ENCODE measurements at regions not wholly inside any gene's neighbourhood (a gene's known extent, or its start where the extent isn't known, plus 50 kb on each side); places are given as distances from the start of the nearest gene placed in this dataset.

DNA sequence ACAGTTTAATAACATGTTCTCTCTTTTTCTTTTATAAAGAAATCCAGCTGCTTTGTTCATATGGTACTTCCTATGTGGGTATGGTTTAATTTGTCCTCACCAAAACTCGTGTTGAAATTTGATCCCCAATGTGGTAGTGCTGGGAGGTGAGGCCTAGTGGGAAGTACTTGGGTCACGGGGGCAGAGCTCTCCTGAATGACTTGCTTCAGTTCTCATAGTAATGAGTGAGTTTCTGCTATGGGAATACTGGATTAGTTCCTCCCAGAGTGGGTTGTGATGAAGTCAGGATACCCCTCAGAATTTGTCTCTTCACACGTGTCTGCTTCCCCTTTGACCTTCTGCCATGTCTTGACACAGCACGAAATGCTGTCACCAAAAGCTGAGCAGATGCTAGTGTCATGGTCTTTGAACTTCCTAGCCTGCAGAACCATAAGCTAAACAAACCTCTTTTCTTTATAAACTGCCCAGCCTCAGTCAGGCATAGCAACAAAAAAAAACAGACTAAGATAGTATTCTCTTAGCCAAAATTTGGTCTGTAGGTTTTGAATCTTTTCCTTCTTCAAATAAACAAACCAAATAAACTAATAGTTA, 87.8 kb upstream of the HS3ST5 start:
- H3K9me3 Mint-ChIP-seq (ENCODE audit: unreplicated experiment): peaks cover 7% of the 10 kb centered on the region
- peaks cover 3% of the 10 kb centered on the region for H3K27me3 Mint-ChIP-seq (ENCODE audit: unreplicated experiment)
- peak overlapping the region; percentile 98 for H3K27ac Mint-ChIP-seq (ENCODE audit: unreplicated experiment)
- DNase-seq: peak; percentile 19
- no peaks in the 10 kb centered on the region for H3K36me3 Mint-ChIP-seq (ENCODE audit: unreplicated experiment)
- H3K4me1 Mint-ChIP-seq (ENCODE audit: low read depth, unreplicated experiment): peaks cover 31% of the 10 kb centered on the region
- TF ChIP-seq, protein P1, sequence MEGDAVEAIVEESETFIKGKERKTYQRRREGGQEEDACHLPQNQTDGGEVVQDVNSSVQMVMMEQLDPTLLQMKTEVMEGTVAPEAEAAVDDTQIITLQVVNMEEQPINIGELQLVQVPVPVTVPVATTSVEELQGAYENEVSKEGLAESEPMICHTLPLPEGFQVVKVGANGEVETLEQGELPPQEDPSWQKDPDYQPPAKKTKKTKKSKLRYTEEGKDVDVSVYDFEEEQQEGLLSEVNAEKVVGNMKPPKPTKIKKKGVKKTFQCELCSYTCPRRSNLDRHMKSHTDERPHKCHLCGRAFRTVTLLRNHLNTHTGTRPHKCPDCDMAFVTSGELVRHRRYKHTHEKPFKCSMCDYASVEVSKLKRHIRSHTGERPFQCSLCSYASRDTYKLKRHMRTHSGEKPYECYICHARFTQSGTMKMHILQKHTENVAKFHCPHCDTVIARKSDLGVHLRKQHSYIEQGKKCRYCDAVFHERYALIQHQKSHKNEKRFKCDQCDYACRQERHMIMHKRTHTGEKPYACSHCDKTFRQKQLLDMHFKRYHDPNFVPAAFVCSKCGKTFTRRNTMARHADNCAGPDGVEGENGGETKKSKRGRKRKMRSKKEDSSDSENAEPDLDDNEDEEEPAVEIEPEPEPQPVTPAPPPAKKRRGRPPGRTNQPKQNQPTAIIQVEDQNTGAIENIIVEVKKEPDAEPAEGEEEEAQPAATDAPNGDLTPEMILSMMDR (IDR thresholded peaks at IDR 0.05; ENCODE audit: partially characterized antibody, unreplicated experiment): no peak
- peak overlapping the region; percentile 39 for H3K4me3 Mint-ChIP-seq (ENCODE audit: unreplicated experiment)

DNA sequence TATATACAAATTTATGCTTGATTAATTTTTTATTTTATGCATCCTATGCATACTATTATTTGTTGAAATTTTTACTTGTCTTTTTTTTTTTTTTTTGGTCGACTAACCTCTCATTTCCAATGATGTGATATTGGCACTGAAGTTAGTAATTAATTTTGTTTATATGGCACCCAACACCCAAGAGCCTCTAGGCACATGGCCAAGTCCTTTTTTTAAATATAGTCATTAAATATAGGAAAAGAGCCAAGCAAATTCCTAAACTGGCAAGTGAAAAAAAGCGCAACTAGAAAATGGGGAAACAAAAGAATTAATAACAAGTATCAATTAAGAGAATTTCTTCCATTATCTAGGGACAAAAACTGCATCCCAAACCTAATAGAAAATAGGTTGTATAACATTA, 85.5 kb upstream of the HS3ST5 start:
- no peak overlapping the region for H3K27ac Mint-ChIP-seq (ENCODE audit: unreplicated experiment)
- peaks cover 9% of the 10 kb centered on the region for H3K9me3 Mint-ChIP-seq (ENCODE audit: unreplicated experiment)
- H3K36me3 Mint-ChIP-seq (ENCODE audit: unreplicated experiment): no peaks in the 10 kb centered on the region
- no peak for DNase-seq
- peaks cover 3% of the 10 kb centered on the region for H3K27me3 Mint-ChIP-seq (ENCODE audit: unreplicated experiment)
- TF ChIP-seq, protein P1 (IDR thresholded peaks at IDR 0.05; ENCODE audit: partially characterized antibody, unreplicated experiment): no peak
- H3K4me1 Mint-ChIP-seq (ENCODE audit: low read depth, unreplicated experiment): peaks cover 39% of the 10 kb centered on the region
- no peak overlapping the region for H3K4me3 Mint-ChIP-seq (ENCODE audit: unreplicated experiment)

DNA sequence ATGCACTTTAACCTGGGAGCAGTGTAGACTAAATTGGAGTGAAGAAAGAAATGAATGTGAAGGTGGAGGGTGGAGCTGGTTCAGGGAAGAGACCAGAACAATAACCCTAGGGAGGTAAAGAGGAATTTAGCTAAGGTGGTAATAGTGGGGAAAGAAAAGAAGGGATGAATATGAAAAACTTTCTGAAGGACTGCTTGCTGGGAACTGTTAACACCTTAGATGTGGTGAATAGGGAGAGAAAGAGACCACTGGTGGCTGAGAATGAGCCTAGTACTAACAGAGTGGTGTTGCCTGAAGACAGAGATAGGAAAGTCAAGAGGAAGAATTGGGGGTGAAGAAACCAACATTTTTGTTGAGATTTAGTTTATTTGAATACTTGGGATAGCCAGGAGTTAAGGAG, 78.4 kb upstream of the HS3ST5 start:
- H3K9me3 Mint-ChIP-seq (ENCODE audit: unreplicated experiment): peaks cover 4% of the 10 kb centered on the region

DNA sequence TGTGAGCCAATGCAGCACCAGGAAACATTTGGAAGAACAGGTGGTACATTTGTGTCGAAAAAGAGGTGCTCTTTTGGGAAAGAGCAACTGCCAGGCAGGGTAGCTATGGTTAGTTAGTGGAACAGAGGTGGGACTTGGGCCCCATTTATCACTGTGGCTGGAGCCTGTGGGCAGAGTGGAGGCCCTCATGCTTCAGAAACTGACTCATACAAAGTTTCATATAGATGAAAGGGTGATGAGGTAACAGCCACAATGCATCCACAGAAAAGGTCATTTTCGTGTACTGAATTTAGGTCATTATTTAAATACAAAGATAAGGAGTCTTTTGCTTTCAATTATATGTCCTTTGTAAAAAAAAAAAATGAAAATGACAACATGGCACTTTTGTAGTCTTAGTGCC, 76.4 kb upstream of the HS3ST5 start:
- Mint-ChIP-seq H3K36me3 (ENCODE audit: unreplicated experiment) (no peaks in the 10 kb centered on the region), H3K4me3 (ENCODE audit: unreplicated experiment) (no peak overlapping the region), H3K27ac (ENCODE audit: unreplicated experiment) (no peak overlapping the region)

More for the DNA sequence above, 78.4 kb upstream of the HS3ST5 start:
- H3K36me3 Mint-ChIP-seq (ENCODE audit: unreplicated experiment): no peaks in the 10 kb centered on the region
- H3K27ac Mint-ChIP-seq (ENCODE audit: unreplicated experiment): no peak overlapping the region
- peaks cover 12% of the 10 kb centered on the region for H3K4me1 Mint-ChIP-seq (ENCODE audit: low read depth, unreplicated experiment)
- TF ChIP-seq, protein P1 (IDR thresholded peaks at IDR 0.05; ENCODE audit: partially characterized antibody, unreplicated experiment): no peak
- no peaks in the 10 kb centered on the region for H3K27me3 Mint-ChIP-seq (ENCODE audit: unreplicated experiment)
- no peak overlapping the region for H3K4me3 Mint-ChIP-seq (ENCODE audit: unreplicated experiment)
- no peak for DNase-seq

DNA sequence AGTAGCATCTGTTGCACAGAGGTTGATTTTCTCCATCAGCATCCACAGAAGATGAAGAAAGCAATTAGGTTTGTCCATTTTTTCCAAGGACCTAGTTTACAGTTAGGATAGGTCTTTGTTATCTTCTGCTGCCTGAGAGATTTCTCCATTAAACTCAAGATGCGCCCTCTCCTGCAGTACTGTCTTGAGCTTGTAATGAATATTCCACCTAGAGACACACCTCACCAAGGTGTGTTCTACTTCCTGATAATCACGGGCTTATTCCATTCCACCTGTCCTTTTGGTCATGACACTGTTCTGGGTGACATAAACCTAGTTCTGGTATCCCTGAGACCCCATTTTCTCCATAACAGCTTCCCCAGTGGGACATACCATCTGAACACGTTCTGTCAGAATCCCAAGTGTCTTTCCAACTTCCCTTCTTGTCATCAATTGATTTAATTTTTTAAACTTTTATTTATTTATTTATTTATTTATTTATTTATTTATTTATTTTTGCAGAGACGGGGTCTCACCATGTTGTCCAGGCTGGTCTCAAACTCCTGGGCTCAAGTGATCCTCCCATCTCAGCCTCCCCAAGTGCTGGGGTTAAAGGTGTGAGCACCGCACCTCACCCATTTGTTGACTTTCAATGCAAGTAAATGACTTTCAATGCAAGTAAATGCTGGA, 75.6 kb upstream of the HS3ST5 start:
- Mint-ChIP-seq H3K9me3 (ENCODE audit: unreplicated experiment) (no peaks in the 10 kb centered on the region), H3K27ac (ENCODE audit: unreplicated experiment) (no peak overlapping the region), H3K36me3 (ENCODE audit: unreplicated experiment) (no peaks in the 10 kb centered on the region), H3K4me1 (ENCODE audit: low read depth, unreplicated experiment) (peaks cover 7% of the 10 kb centered on the region), H3K27me3 (ENCODE audit: unreplicated experiment) (no peaks in the 10 kb centered on the region), H3K4me3 (ENCODE audit: unreplicated experiment) (no peak overlapping the region)
- no peak for DNase-seq
- TF ChIP-seq, protein P1 (IDR thresholded peaks at IDR 0.05; ENCODE audit: partially characterized antibody, unreplicated experiment): no peak

More for the DNA sequence above, 76.4 kb upstream of the HS3ST5 start:
- Mint-ChIP-seq H3K4me1 (ENCODE audit: low read depth, unreplicated experiment) (peaks cover 13% of the 10 kb centered on the region), H3K27me3 (ENCODE audit: unreplicated experiment) (no peaks in the 10 kb centered on the region), H3K9me3 (ENCODE audit: unreplicated experiment) (no peaks in the 10 kb centered on the region)
- no peak for DNase-seq
- TF ChIP-seq, protein P1 (IDR thresholded peaks at IDR 0.05; ENCODE audit: partially characterized antibody, unreplicated experiment): no peak
